Ishikawa (cell line): ENCODE measurements at regions not wholly inside any gene's neighbourhood (a gene's known extent, or its start where the extent isn't known, plus 50 kb on each side); places are given as distances from the start of the nearest gene placed in this dataset.

Experiments used
- CEBPB ChIP-seq: IDR thresholded peaks from 2 replicates; pipeline ENCODE4 v1.6.1; 2012
- CREB1 ChIP-seq: IDR thresholded peaks from 2 replicates; pipeline ENCODE4 v1.6.1; 2012; ENCODE audit warnings: low read depth
- EGR1 ChIP-seq: IDR thresholded peaks from 2 replicates; pipeline ENCODE4 v1.6.1; 2012
- EP300 ChIP-seq: IDR thresholded peaks from 2 replicates; pipeline ENCODE4 v1.6.1; 2012; ENCODE audit warnings: borderline replicate concordance
- FOXM1 ChIP-seq: IDR thresholded peaks from 2 replicates; pipeline ENCODE4 v1.6.1; 2012; ENCODE audit warnings: low read depth, borderline replicate concordance
- NFIC ChIP-seq: IDR thresholded peaks from 2 replicates; pipeline ENCODE4 v1.6.1; 2012
- RAD21 ChIP-seq: IDR thresholded peaks from 2 replicates; pipeline ENCODE4 v1.6.1; 2012; ENCODE audit warnings: low read depth
- TAF1 ChIP-seq: IDR thresholded peaks from 2 replicates; pipeline ENCODE4 v1.6.1; 2012; ENCODE audit warnings: low read depth, mild to moderate bottlenecking
- TCF12 ChIP-seq: IDR thresholded peaks from 2 replicates; pipeline ENCODE4 v1.6.1; 2012; ENCODE audit warnings: low read depth
- TEAD4 ChIP-seq: IDR thresholded peaks from 2 replicates; pipeline ENCODE4 v1.6.1; 2012
- YY1 ChIP-seq: IDR thresholded peaks from 2 replicates; pipeline ENCODE4 v1.6.1; 2012; ENCODE audit warnings: low read depth
- ZBTB7A ChIP-seq: IDR thresholded peaks from 2 replicates; pipeline ENCODE4 v1.6.1; 2012; ENCODE audit warnings: low read depth
- TF ChIP-seq, protein P1 (sequence below): IDR thresholded peaks from 2 replicates; pipeline ENCODE4 v1.6.1; 2012
- TF ChIP-seq, protein P2 (sequence below): IDR thresholded peaks from 2 replicates; pipeline ENCODE4 v1.6.1; 2012
- TF ChIP-seq, protein P3 (sequence below): IDR thresholded peaks from 2 replicates; pipeline ENCODE4 v1.6.1; 2012; ENCODE audit warnings: low read depth, mild to moderate bottlenecking

DNA sequence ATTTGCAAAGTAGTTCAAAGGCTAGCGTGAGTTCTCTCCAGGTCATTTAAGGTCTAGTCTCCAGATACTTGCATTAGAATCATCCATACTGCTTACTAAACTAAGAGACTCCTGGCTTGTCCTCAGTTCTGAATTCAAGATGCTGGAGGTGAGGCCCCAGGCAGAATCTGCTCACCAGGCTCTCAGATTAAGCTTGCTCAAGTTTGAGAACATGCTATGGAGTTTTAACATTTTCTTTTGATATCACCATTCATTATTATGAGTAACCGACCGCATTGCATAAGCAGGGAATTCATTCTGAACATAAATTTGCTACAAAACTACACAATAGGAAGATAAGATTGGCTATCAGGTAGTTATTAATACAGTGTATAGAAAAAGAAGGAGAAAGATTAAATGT, 409.7 kb upstream of the FANCL start:
- TF ChIP-seq, protein P1, sequence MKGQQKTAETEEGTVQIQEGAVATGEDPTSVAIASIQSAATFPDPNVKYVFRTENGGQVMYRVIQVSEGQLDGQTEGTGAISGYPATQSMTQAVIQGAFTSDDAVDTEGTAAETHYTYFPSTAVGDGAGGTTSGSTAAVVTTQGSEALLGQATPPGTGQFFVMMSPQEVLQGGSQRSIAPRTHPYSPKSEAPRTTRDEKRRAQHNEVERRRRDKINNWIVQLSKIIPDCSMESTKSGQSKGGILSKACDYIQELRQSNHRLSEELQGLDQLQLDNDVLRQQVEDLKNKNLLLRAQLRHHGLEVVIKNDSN, result no peak
- TF ChIP-seq EGR1 (no peak), TEAD4 (no peak), ZBTB7A (no peak), CEBPB (no peak), CREB1 (no peak), TAF1 (no peak), YY1 (no peak), NFIC (no peak)

DNA sequence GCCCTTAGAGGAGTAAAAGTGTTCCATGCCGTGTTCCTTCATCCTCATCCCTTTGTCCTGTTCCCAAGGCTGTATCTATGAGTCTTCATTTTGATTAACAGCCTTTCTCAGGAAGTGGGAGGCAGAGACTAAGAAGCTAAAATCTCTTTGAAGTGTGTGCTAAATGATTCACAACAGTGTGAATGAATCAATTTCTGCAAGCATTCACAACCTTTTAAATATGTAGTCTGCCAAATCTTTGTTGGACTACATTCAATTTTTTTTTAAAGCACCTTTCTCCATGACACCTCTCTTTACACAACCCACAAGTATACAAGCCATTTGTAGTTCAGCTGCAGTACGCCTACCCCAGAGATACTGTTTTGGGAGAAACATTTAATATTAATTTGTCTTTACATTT, 408.6 kb upstream of the FANCL start:
- TF ChIP-seq ZBTB7A (no peak), TEAD4 (no peak), FOXM1 (no peak), EP300 (no peak), NFIC (no peak), CEBPB (no peak), EGR1 (no peak), CREB1 (no peak)
- TF ChIP-seq, protein P1, result no peak

DNA sequence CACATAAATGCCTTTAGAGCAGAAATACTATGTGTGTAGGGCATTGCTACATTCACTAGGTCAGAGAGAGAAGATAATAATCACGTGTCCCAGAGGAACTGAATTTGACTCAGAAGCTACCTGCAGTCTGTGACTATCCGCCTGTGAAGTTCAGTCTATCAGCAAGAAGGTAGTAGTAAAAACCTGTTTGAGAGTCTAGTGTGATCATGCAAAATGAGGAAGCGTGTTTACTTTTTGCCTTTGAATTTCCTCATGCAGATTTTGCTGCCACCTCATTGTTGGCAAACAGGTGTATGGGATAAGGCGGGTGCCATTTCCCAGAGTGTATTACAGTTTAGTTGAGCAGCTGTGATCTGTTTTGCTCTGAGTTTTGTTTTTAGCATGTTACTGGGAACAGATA, 403.9 kb upstream of the FANCL start:
- TF ChIP-seq TAF1 (no peak), TEAD4 (no peak), RAD21 (no peak), TCF12 (no peak), CEBPB (no peak), EGR1 (no peak), FOXM1 (no peak), YY1 (no peak)
- TF ChIP-seq, protein P2, sequence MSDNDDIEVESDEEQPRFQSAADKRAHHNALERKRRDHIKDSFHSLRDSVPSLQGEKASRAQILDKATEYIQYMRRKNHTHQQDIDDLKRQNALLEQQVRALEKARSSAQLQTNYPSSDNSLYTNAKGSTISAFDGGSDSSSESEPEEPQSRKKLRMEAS, result no peak
- TF ChIP-seq, protein P1, result no peak

DNA sequence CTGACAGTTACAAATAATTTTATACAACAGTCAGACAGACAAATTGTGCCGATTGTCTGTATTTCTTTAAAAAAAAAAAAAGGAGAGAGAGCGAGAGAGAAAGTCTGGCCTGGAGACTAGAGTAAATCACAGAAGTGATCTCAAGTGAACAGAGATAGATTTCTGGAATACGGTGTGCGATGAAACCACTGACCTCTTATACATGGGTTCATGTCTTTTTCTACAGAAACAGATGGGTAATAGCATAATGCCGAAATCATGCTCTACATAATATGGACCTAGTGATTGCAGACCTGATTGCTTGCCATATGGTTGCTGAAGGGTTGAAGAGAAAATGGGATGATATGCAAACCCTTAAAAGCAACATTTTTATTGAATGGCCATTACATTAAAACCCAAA, 403.3 kb upstream of the FANCL start:
- TF ChIP-seq EP300, result no peak
- no peak for TF ChIP-seq FOXM1
- TF ChIP-seq EGR1, result no peak
- no peak for TF ChIP-seq CEBPB
- TF ChIP-seq, protein P2, result no peak
- TF ChIP-seq, protein P1, result no peak
- TF ChIP-seq ZBTB7A, result no peak
- TF ChIP-seq TEAD4, result no peak
- TF ChIP-seq RAD21, result no peak
- no peak for TF ChIP-seq NFIC
- TF ChIP-seq, protein P3, sequence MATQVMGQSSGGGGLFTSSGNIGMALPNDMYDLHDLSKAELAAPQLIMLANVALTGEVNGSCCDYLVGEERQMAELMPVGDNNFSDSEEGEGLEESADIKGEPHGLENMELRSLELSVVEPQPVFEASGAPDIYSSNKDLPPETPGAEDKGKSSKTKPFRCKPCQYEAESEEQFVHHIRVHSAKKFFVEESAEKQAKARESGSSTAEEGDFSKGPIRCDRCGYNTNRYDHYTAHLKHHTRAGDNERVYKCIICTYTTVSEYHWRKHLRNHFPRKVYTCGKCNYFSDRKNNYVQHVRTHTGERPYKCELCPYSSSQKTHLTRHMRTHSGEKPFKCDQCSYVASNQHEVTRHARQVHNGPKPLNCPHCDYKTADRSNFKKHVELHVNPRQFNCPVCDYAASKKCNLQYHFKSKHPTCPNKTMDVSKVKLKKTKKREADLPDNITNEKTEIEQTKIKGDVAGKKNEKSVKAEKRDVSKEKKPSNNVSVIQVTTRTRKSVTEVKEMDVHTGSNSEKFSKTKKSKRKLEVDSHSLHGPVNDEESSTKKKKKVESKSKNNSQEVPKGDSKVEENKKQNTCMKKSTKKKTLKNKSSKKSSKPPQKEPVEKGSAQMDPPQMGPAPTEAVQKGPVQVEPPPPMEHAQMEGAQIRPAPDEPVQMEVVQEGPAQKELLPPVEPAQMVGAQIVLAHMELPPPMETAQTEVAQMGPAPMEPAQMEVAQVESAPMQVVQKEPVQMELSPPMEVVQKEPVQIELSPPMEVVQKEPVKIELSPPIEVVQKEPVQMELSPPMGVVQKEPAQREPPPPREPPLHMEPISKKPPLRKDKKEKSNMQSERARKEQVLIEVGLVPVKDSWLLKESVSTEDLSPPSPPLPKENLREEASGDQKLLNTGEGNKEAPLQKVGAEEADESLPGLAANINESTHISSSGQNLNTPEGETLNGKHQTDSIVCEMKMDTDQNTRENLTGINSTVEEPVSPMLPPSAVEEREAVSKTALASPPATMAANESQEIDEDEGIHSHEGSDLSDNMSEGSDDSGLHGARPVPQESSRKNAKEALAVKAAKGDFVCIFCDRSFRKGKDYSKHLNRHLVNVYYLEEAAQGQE, result no peak
- no peak for TF ChIP-seq TAF1
- no peak for TF ChIP-seq CREB1
- TF ChIP-seq TCF12, result no peak

DNA sequence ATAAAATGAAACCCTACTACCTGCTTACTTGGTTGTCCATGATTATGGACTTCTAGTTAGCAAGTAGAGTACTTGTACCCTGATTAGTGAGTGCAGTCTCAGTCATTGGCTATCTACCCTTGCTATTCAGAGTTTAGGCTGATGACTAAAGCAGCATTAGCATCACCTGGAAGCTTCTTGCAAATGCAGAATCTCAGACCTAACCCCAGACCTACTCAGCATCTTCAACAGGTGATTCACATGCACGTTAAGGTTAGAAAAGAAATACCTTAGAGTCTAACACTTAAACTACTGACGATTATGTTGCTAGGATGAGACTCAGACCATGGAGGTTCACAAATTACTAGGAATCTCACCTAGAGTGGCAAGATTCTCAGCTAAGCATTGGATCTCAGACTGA, 399.9 kb upstream of the FANCL start:
- TF ChIP-seq FOXM1 (no peak), CEBPB (no peak), TAF1 (no peak), RAD21 (no peak), CREB1 (no peak), TEAD4 (no peak), EP300 (no peak), NFIC (no peak), EGR1 (no peak), YY1 (no peak), ZBTB7A (no peak), TCF12 (no peak)
- TF ChIP-seq, protein P1, result no peak
- TF ChIP-seq, protein P2, result no peak
- TF ChIP-seq, protein P3, result no peak
